Transverse colon (tissue), 4 donors: ENCODE measurements at regions not wholly inside any gene's neighbourhood (a gene's known extent, or its start where the extent isn't known, plus 50 kb on each side); places are given as distances from the start of the nearest gene placed in this dataset.
"Not testable (repeated sequence)": the region's sequence is repeated elsewhere in the genome, so short reads cannot be mapped to it uniquely, and the experiment has no call there.

Source experiments
- CTCF ChIP-seq, 5 experiments: fragments of 200-600 bp in 3 of 5; fragments of 450-650 bp in 2 of 5; sonication (generic) in 3 of 5; IDR thresholded peaks; 1 replicate in 2 of 5; 2 replicates in 3 of 5; pipeline ENCODE4 v1.5.1; 2016 to 2017; ENCODE audit warnings: antibody characterized with exemption in 5 of 5, inconsistent platforms in 3 of 5, mild to moderate bottlenecking in 2 of 5, moderate library complexity in 1 of 5
- EP300 ChIP-seq: sonication (generic); formaldehyde crosslinking; IDR thresholded peaks from one replicate; pipeline ENCODE4 v1.6.1; 2017; ENCODE audit warnings: antibody characterized with exemption, low read depth
- POLR2AphosphoS5 ChIP-seq, 3 donors: sonication (generic); formaldehyde crosslinking; IDR thresholded peaks; one replicate each; pipeline ENCODE4 v1.6.1; 2016; ENCODE audit warnings: antibody characterized with exemption in 3 of 3

DNA sequence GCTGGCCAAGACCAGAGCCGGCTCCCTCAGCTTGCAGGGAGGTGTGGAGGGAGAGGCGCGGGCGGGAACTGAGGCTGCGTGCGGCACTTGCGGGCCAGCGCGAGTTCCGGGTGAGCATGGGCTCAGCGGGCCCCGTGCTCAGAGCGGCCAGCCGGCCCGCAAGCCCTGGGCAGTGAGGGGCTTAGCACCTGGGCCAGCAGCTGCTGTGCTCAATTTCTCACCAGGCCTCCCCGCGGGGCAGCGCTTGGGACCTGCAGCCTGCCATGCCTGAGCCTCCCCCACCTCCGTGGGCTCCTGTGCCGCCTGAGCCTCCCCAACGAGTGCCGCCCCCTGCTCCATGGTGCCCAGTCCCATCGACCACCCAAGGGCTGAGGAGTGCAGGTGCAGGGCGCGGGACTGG is 369.2 kb upstream of the NRG3 start:
- TF ChIP-seq CTCF (IDR thresholded peaks at IDR 0.05); EP300; POLR2AphosphoS5 (IDR thresholded peaks at IDR 0.05): not testable (repeated sequence)
